ENCODE measurements at regions not wholly inside any gene's neighbourhood (a gene's known extent, or its start where the extent isn't known, plus 50 kb on each side); places are given as distances from the start of the nearest gene placed in this dataset.

DNA sequence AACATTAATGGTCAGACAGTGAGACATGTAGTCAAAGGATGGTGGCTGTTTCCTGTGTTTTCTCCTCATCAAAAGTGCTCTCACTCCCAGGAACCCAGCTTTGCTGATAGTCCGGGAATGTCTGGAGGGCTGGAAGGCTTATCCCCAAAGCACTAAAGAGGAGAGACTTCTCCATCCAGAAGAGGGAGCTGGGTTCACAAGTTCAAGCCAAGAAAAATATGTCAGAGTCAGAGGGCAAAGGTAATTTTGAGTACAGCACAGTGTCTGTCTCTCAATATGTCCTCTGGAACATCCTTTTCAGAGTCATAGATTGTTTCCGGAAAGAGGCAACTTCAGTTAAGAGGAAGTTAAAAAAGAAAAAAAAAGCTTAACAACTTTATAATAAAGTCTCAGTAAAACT, 281.5 kb upstream of the PHYHIPL start:
- H3K27me3 Mint-ChIP-seq (ENCODE audit: low read depth, poor library complexity), result peaks cover 4% of the 10 kb centered on the region
- H3K4me3 Mint-ChIP-seq, result no peak overlapping the region
- no peaks in the 10 kb centered on the region for H3K9me3 Mint-ChIP-seq
- DNase-seq, result peak; percentile 4
- H3K27ac Mint-ChIP-seq, result peak overlapping the region; percentile 83
- TF ChIP-seq, protein P1, sequence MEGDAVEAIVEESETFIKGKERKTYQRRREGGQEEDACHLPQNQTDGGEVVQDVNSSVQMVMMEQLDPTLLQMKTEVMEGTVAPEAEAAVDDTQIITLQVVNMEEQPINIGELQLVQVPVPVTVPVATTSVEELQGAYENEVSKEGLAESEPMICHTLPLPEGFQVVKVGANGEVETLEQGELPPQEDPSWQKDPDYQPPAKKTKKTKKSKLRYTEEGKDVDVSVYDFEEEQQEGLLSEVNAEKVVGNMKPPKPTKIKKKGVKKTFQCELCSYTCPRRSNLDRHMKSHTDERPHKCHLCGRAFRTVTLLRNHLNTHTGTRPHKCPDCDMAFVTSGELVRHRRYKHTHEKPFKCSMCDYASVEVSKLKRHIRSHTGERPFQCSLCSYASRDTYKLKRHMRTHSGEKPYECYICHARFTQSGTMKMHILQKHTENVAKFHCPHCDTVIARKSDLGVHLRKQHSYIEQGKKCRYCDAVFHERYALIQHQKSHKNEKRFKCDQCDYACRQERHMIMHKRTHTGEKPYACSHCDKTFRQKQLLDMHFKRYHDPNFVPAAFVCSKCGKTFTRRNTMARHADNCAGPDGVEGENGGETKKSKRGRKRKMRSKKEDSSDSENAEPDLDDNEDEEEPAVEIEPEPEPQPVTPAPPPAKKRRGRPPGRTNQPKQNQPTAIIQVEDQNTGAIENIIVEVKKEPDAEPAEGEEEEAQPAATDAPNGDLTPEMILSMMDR (IDR thresholded peaks at IDR 0.05), result no peak
- no peaks in the 10 kb centered on the region for H3K36me3 Mint-ChIP-seq (ENCODE audit: low read depth)
- peaks cover 31% of the 10 kb centered on the region for H3K4me1 Mint-ChIP-seq

DNA sequence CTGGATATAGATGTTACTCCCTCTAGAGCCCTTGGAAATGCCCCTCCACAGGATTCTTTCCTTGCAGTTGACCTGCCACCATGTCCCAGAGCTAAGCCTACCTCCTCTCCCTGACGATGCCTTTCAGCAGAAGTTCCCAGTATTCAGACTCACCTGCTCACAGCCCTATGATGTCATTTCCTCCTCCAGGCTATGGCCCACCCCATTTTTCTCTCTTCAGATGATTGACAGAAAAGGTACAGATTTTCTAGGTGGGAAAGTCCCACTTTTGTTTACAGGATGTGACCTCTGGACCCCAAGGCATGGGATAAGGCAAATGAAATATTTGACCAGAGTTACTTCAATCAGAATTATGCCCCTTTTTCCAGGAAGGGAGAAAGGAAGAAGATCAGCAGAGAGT, 280.2 kb upstream of the PHYHIPL start:
- Mint-ChIP-seq H3K36me3 (ENCODE audit: low read depth) (no peaks in the 10 kb centered on the region), H3K27ac (peak overlapping the region; percentile 49), H3K4me1 (peaks cover 31% of the 10 kb centered on the region), H3K9me3 (peaks cover 5% of the 10 kb centered on the region), H3K27me3 (ENCODE audit: low read depth, poor library complexity) (no peaks in the 10 kb centered on the region), H3K4me3 (no peak overlapping the region)
- TF ChIP-seq, protein P1 (IDR thresholded peaks at IDR 0.05), result no peak
- DNase-seq, result no peak

DNA sequence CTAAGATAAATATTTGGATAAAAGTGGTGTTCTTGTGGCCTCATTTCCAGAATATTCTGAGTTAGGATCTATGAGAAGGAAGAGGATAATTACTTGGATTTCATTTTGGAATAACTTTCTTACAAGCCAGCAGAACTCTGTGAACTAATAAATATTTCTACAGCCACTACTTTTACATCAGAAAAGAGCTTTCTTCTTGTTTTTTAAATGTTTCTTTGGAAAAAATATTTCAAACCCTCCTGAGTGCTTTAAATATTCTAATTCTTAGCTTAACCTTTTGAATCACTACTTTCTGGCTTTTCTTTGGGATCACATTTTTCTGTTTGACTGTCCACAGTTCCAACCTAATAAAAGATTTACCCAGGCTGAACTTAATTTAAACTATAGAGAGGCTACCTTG, 279.2 kb upstream of the PHYHIPL start:
- no peak for DNase-seq
- Mint-ChIP-seq H3K27ac (no peak overlapping the region), H3K4me3 (no peak overlapping the region), H3K9me3 (peaks cover 12% of the 10 kb centered on the region), H3K4me1 (peaks cover 23% of the 10 kb centered on the region), H3K36me3 (ENCODE audit: low read depth) (no peaks in the 10 kb centered on the region), H3K27me3 (ENCODE audit: low read depth, poor library complexity) (no peaks in the 10 kb centered on the region)
- TF ChIP-seq, protein P1 (IDR thresholded peaks at IDR 0.05), result no peak

DNA sequence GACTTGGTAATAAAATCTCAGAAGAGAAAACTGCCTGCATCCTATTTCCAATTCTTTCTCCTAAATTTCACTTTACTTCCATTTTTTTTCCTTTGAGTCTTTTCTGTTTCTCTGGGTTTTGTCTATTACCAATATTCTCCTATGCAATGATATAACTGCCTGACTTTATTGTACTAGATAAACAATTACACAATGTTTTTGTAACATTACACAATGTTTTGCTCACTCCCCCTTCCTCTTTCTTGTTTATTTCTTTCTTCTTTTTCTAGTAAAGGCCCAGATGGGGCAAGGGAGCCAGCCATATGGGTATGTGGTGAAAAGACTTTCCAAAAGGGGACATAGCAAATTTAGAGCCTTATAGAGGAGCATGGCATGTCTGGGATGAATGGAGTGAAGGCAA, 278.7 kb upstream of the PHYHIPL start:
- Mint-ChIP-seq H3K9me3 (peaks cover 12% of the 10 kb centered on the region), H3K36me3 (ENCODE audit: low read depth) (no peaks in the 10 kb centered on the region), H3K4me3 (no peak overlapping the region), H3K27ac (no peak overlapping the region), H3K27me3 (ENCODE audit: low read depth, poor library complexity) (no peaks in the 10 kb centered on the region), H3K4me1 (peaks cover 18% of the 10 kb centered on the region)
- TF ChIP-seq, protein P1 (IDR thresholded peaks at IDR 0.05), result no peak
- DNase-seq, result no peak

DNA sequence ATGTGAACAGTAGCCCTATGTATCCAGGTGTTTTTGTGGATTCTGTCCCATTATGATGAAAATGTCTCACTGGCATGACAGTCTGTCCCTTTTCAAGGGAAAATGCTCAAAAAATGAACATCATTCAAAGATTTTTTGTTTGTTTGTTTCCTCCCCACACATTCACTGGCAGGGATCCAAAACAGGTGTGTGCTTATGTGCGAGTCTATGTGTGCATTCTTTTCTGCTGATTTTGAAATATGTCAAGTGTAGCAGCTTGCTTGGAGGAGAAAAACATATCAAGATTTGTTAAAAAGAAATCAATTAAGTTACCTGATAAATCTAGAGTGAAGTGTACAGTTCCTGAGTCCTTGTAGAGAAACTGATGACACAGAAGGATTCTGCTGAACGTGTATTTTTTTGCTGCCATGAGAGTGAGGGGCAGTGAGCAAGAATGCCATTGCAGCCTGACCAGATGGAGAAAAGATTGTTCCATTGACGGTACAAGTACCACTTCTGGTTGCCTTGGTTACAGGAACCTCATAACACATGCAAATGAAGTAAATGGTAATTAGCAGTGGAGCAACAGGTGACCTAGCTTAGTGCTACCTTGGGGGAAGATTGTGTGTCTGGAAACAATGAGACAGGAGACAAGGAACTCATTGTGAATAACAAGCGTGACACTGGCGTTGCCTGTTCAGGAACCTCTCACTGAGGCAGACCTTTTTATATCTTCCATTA, 277.4 kb upstream of the PHYHIPL start:
- TF ChIP-seq, protein P1 (IDR thresholded peaks at IDR 0.05), result no peak
- H3K36me3 Mint-ChIP-seq (ENCODE audit: low read depth), result peaks cover 6% of the 10 kb centered on the region
- H3K4me1 Mint-ChIP-seq, result peaks cover 18% of the 10 kb centered on the region
- no peak overlapping the region for H3K4me3 Mint-ChIP-seq
- no peak overlapping the region for H3K27ac Mint-ChIP-seq
- H3K27me3 Mint-ChIP-seq (ENCODE audit: low read depth, poor library complexity), result no peaks in the 10 kb centered on the region
- H3K9me3 Mint-ChIP-seq, result peaks cover 20% of the 10 kb centered on the region
- DNase-seq, result no peak

DNA sequence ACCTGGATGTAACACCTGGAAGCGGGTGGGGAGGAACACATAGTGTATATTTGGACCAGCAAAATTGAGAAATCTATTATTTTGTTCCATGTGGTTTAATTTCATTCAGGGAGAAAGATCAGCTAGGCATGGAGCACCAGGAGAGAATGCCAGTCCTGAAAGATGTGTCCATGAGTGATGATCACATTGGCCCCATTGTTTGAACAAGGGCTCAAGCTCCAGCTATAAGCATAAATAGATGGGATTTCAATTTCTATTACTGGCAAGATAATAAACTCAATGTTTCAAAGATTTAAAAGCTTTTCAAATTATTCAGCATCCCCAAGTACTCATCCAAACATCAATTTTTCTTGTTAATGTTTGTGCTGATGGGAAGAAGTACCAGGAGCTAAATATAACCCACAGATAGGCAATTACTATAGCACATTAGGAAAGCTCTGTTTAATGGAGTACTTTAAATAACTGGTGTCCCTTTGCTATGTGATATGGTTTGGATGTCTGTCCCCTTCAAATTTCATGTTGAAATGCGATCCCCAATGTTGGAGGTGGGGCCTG, 275.3 kb upstream of the PHYHIPL start:
- TF ChIP-seq, protein P1 (IDR thresholded peaks at IDR 0.05), result no peak
- H3K9me3 Mint-ChIP-seq, result peaks cover 20% of the 10 kb centered on the region
- H3K36me3 Mint-ChIP-seq (ENCODE audit: low read depth), result peaks cover 6% of the 10 kb centered on the region
- DNase-seq, result no peak
- peaks cover 4% of the 10 kb centered on the region for H3K4me1 Mint-ChIP-seq
- no peaks in the 10 kb centered on the region for H3K27me3 Mint-ChIP-seq (ENCODE audit: low read depth, poor library complexity)
- no peak overlapping the region for H3K4me3 Mint-ChIP-seq
- H3K27ac Mint-ChIP-seq, result no peak overlapping the region
